ENCODE measurements at regions not wholly inside any gene's neighbourhood (a gene's known extent, or its start where the extent isn't known, plus 50 kb on each side); places are given as distances from the start of the nearest gene placed in this dataset.

GRCh38 chr1:163747855-163748254 lies 426.1 kb downstream of the NUF2 start:
- no peak for TF ChIP-seq CTCF (IDR thresholded peaks at IDR 0.05; ENCODE audit: control insufficient read depth, insufficient read depth, low read depth, low read length, missing control alignments)
- DNase-seq (ENCODE audit: low read depth): no peak
- no peak overlapping the region for H3K4me3 ChIP-seq (ENCODE audit: control insufficient read depth, low read depth, low read length)

- TF ChIP-seq CTCF (IDR thresholded peaks at IDR 0.05; ENCODE audit: control insufficient read depth, insufficient read depth, low read depth, low read length, missing control alignments): no peak
- no peak overlapping the region for H3K4me3 ChIP-seq (ENCODE audit: control insufficient read depth, low read depth, low read length)
- DNase-seq (ENCODE audit: low read depth): no peak
Observed at GRCh38 chr1:163758977-163759670, 437.4 kb downstream of the NUF2 start.

GRCh38 chr1:163761898-163762297 lies 440.1 kb downstream of the NUF2 start:
- no peak overlapping the region for H3K4me3 ChIP-seq (ENCODE audit: control insufficient read depth, low read depth, low read length)
- no peak for TF ChIP-seq CTCF (IDR thresholded peaks at IDR 0.05; ENCODE audit: control insufficient read depth, insufficient read depth, low read depth, low read length, missing control alignments)
- no peak for DNase-seq (ENCODE audit: low read depth)

GRCh38 chr1:163766257-163766918 lies 444.6 kb downstream of the NUF2 start:
- no peak for TF ChIP-seq CTCF (IDR thresholded peaks at IDR 0.05; ENCODE audit: control insufficient read depth, insufficient read depth, low read depth, low read length, missing control alignments)
- no peak overlapping the region for H3K4me3 ChIP-seq (ENCODE audit: control insufficient read depth, low read depth, low read length)
- DNase-seq (ENCODE audit: low read depth): no peak

- no peak overlapping the region for H3K4me3 ChIP-seq (ENCODE audit: control insufficient read depth, low read depth, low read length)
- no peak for DNase-seq (ENCODE audit: low read depth)
- TF ChIP-seq CTCF (IDR thresholded peaks at IDR 0.05; ENCODE audit: control insufficient read depth, insufficient read depth, low read depth, low read length, missing control alignments): no peak
Observed at GRCh38 chr1:163768576-163768975, 446.8 kb downstream of the NUF2 start.

- no peak overlapping the region for H3K4me3 ChIP-seq (ENCODE audit: control insufficient read depth, low read depth, low read length)
- no peak for TF ChIP-seq CTCF (IDR thresholded peaks at IDR 0.05; ENCODE audit: control insufficient read depth, insufficient read depth, low read depth, low read length, missing control alignments)
- DNase-seq (ENCODE audit: low read depth): no peak
Observed at GRCh38 chr1:163770265-163770664, 448.5 kb downstream of the NUF2 start.
